HCT116 (cell line): ENCODE measurements at regions not wholly inside any gene's neighbourhood (a gene's known extent, or its start where the extent isn't known, plus 50 kb on each side); places are given as distances from the start of the nearest gene placed in this dataset.

ENCODE experiments used
- ATAC-seq: fragments of 200-7000 bp; cut with Tn5 transposase; 2 replicates; pipeline ENCODE4 v1.9.1; 2020; ENCODE audit warnings: mild to moderate bottlenecking, moderate library complexity
- BruUV-seq: library from RNA; stranded (reverse); fragments of 400-500 nt; replicated peaks from 2 replicates; lab custom pipeline; 2021; lab: Mats Ljungman, UMichigan
- CTCF ChIA-PET: fragments of 300-600 bp; sonication (Branson Sonifier 250); formaldehyde crosslinking; loops from one replicate; lab custom pipeline; 2021; ENCODE audit warnings: antibody characterized with exemption; lab: Charles Lee
- POLR2A ChIA-PET: fragments of 300-600, 350-600 bp; sonication (Branson Sonifier 250); formaldehyde crosslinking; loops from one replicate; lab custom pipeline; 2021; ENCODE audit warnings: antibody characterized with exemption; lab: Charles Lee
- RAD21 ChIA-PET, 2 experiments: fragments of 300-600 bp; sonication (Branson Sonifier 250); formaldehyde crosslinking; loops; one replicate each; lab custom pipeline; 2023; ENCODE audit warnings: low total read pairs in 2 of 2; ENCODE audit not compliant: uncharacterized antibody in 2 of 2, unreplicated experiment in 2 of 2, low non-redundant PET in 1 of 2; lab: Charles Lee
- DNase-seq: peaks from one replicate; pipeline ENCODE4 v3.0.0-alpha.2; 2010; ENCODE audit warnings: low read depth, low spot score
- H2AFZ ChIP-seq: fragments of 200-600 bp; shearing (Covaris generic), sonication (generic); 2 replicates; pipeline ENCODE4 v1.6.1; 2017; ENCODE audit warnings: low read depth, mixed run types, mixed read lengths, antibody characterized with exemption, low read length; ENCODE audit not compliant: poor library complexity, severe bottlenecking
- H3K27ac ChIP-seq: 2 replicates; pipeline ENCODE4 v1.5.1; 2012; ENCODE audit warnings: low read depth, low read length
- H3K27me3 ChIP-seq: fragments of 200-600 bp; sonication (generic); 2 replicates; pipeline ENCODE4 v1.6.1; 2016; ENCODE audit warnings: mixed run types, low read length, mixed read lengths; ENCODE audit not compliant: insufficient read depth
- H3K36me3 ChIP-seq, 2 experiments: fragments of 200-500 bp in 1 of 2; fragments of 200-600 bp in 1 of 2; sonication (Bioruptor generic) in 1 of 2; sonication (generic) in 1 of 2; 2 replicates each; pipeline versions ENCODE4 v1.5.1 to v1.6.1; 2014 to 2016; ENCODE audit warnings: low read length in 2 of 2, inconsistent platforms in 1 of 2, mixed read lengths in 1 of 2, mixed run types in 1 of 2; ENCODE audit not compliant: insufficient read depth in 2 of 2, control insufficient read depth in 1 of 2
- H3K4me1 ChIP-seq, 2 experiments: fragments of 200-600 bp in 1 of 2; sonication (generic) in 1 of 2; 2 replicates each; pipeline versions ENCODE4 v1.5.1 to v1.6.1; 2012 to 2017; ENCODE audit warnings: low read length in 2 of 2, inconsistent platforms in 1 of 2, mild to moderate bottlenecking in 1 of 2, mixed read lengths in 1 of 2, mixed run types in 1 of 2, moderate library complexity in 1 of 2; ENCODE audit not compliant: insufficient read depth in 2 of 2, control insufficient read depth in 1 of 2
- H3K4me2 ChIP-seq: fragments of 200-600 bp; sonication (generic); 2 replicates; pipeline ENCODE4 v1.6.1; 2017; ENCODE audit warnings: mixed run types, low read length, mixed read lengths
- H3K4me3 ChIP-seq, 2 experiments: fragments of 200-600 bp in 1 of 2; sonication (generic) in 1 of 2; replicated peaks in 1 of 2; 2 replicates each; pipeline ENCODE4 v1.5.1; 2011 to 2016; ENCODE audit warnings: low read length in 2 of 2, control low read depth in 1 of 2, low read depth in 1 of 2, mild to moderate bottlenecking in 1 of 2, mixed read lengths in 1 of 2, mixed run types in 1 of 2
- H3K79me2 ChIP-seq: fragments of 200-600 bp; sonication (generic); 2 replicates; pipeline ENCODE4 v1.6.1; 2017; ENCODE audit warnings: mild to moderate bottlenecking, mixed run types, low read length, moderate library complexity, mixed read lengths; ENCODE audit not compliant: insufficient read depth
- H3K9ac ChIP-seq: fragments of 200-600 bp; sonication (generic); 2 replicates; pipeline ENCODE4 v1.6.1; 2016; ENCODE audit warnings: low read length, mixed read lengths
- H3K9me2 ChIP-seq: fragments of 200-600 bp; sonication (generic), shearing (Covaris generic); 2 replicates; pipeline ENCODE4 v1.6.1; 2017; ENCODE audit warnings: mixed run types, mild to moderate bottlenecking, moderate library complexity; ENCODE audit not compliant: insufficient read depth
- H3K9me3 ChIP-seq, 2 experiments: fragments of 200-500 bp in 1 of 2; fragments of 200-600 bp in 1 of 2; sonication (Bioruptor generic) in 1 of 2; sonication (generic) in 1 of 2; 2 replicates each; pipeline ENCODE4 v1.6.1; 2014 to 2017; ENCODE audit warnings: low read length in 2 of 2, mixed read lengths in 2 of 2, inconsistent platforms in 1 of 2, low read depth in 1 of 2, mild to moderate bottlenecking in 1 of 2, mixed run types in 1 of 2, moderate library complexity in 1 of 2; ENCODE audit not compliant: control insufficient read depth in 1 of 2, insufficient read depth in 1 of 2
- H4K20me1 ChIP-seq: fragments of 200-600 bp; sonication (generic), shearing (Covaris generic); 2 replicates; pipeline ENCODE4 v1.6.1; 2017; ENCODE audit warnings: mixed run types, mild to moderate bottlenecking, moderate library complexity; ENCODE audit not compliant: insufficient read depth
- CBX3 ChIP-seq: IDR thresholded peaks from 2 replicates; pipeline ENCODE4 v1.6.1; 2012; ENCODE audit warnings: low read depth
- CTCF ChIP-seq, 3 experiments: fragments of 200-600 bp in 1 of 3; sonication (generic) in 1 of 3; IDR thresholded peaks in 2 of 3; conservative IDR thresholded peaks in 1 of 3; 2 replicates each; pipeline ENCODE4 v1.5.1; 2012 to 2017; ENCODE audit warnings: low read depth in 2 of 3, low read length in 2 of 3, antibody characterized with exemption in 1 of 3, borderline replicate concordance in 1 of 3, control low read depth in 1 of 3, mild to moderate bottlenecking in 1 of 3, mixed read lengths in 1 of 3, mixed run types in 1 of 3, moderate library complexity in 1 of 3; ENCODE audit not compliant: insufficient read depth in 1 of 3
- EGR1 ChIP-seq: IDR thresholded peaks from 2 replicates; pipeline ENCODE4 v1.6.1; 2012; ENCODE audit warnings: low read depth
- ELF1 ChIP-seq: IDR thresholded peaks from 2 replicates; pipeline ENCODE4 v1.6.1; 2012; ENCODE audit warnings: low read depth, borderline replicate concordance
- EZH2phosphoT487 ChIP-seq: fragments of 200-600 bp; IDR thresholded peaks from 2 replicates; pipeline ENCODE4 v1.6.1; 2018; ENCODE audit warnings: antibody characterized with exemption, borderline replicate concordance
- FOSL1 ChIP-seq: IDR thresholded peaks from 2 replicates; pipeline ENCODE4 v1.6.1; 2012; ENCODE audit warnings: low read depth
- MAX ChIP-seq: IDR thresholded peaks from 2 replicates; pipeline ENCODE4 v1.6.1; 2012
- POLR2A ChIP-seq: IDR thresholded peaks from 2 replicates; pipeline ENCODE4 v1.7.0; 2011; ENCODE audit warnings: borderline replicate concordance; ENCODE audit not compliant: insufficient read depth, insufficient read length; ENCODE audit errors: extremely low read depth
- POLR2AphosphoS5 ChIP-seq: IDR thresholded peaks from 2 replicates; pipeline ENCODE4 v1.6.1; 2011; ENCODE audit warnings: mild to moderate bottlenecking, low read depth, low read length, moderate library complexity
- SP1 ChIP-seq: IDR thresholded peaks from 2 replicates; pipeline ENCODE4 v1.6.1; 2012; ENCODE audit warnings: low read depth
- SRF ChIP-seq: IDR thresholded peaks from 2 replicates; pipeline ENCODE4 v1.6.1; 2012; ENCODE audit warnings: low read depth
- YY1 ChIP-seq: IDR thresholded peaks from 2 replicates; pipeline ENCODE4 v1.6.1; 2011; ENCODE audit warnings: low read length, low read depth, moderate library complexity, mild to moderate bottlenecking; ENCODE audit not compliant: insufficient replicate concordance; ENCODE audit errors: extremely low read depth
- ZBTB33 ChIP-seq: IDR thresholded peaks from 2 replicates; pipeline ENCODE4 v1.6.1; 2011; ENCODE audit warnings: mild to moderate bottlenecking, low read length, moderate library complexity; ENCODE audit not compliant: insufficient replicate concordance; ENCODE audit errors: extremely low read depth
- ZFX ChIP-seq: fragments of 450-650 bp; IDR thresholded peaks from 2 replicates; pipeline ENCODE4 v1.6.1; 2017
- ZNF274 ChIP-seq: fragments of 200-500 bp; sonication (Bioruptor generic); IDR thresholded peaks from 2 replicates; pipeline ENCODE4 v1.6.1; 2014; ENCODE audit warnings: mild to moderate bottlenecking, low read depth, low read length, inconsistent platforms
- intact Hi-C: fragments of 100-400 bp; cut with micrococcal nuclease; formaldehyde crosslinking; loops from 2 replicates; pipeline ENCODE4 v1.10.0; 2022

- H3K9ac ChIP-seq = no peak overlapping the region
- intact Hi-C loops = no loop called here
- no peaks in the 10 kb centered on the region for H4K20me1 ChIP-seq
- ChIA-PET CTCF (no interaction called here), POLR2A (no interaction called here), RAD21 (no interaction called here)
- no peak overlapping the region for H3K4me3 ChIP-seq
- no peak for TF ChIP-seq POLR2AphosphoS5
- no peak for TF ChIP-seq MAX
- TF ChIP-seq CBX3 = no peak
- no peak for TF ChIP-seq SP1
- TF ChIP-seq SRF = no peak
- no peak for TF ChIP-seq ZBTB33
- no peak for TF ChIP-seq YY1
- TF ChIP-seq POLR2A = no peak
- no peak for TF ChIP-seq FOSL1
- TF ChIP-seq EGR1 = no peak
- TF ChIP-seq ZNF274 = no peak
- TF ChIP-seq ZFX = no peak
- TF ChIP-seq ELF1 = no peak
- TF ChIP-seq EZH2phosphoT487 = no peak
- TF ChIP-seq CTCF (IDR thresholded peaks at IDR 0.05 in 2 of 3, conservative IDR thresholded peaks at IDR 0.05 in 1 of 3; ENCODE audit: borderline replicate concordance in 1 of 3, insufficient read depth in 1 of 3, low read depth in 2 of 3, low read length in 2 of 3) = no peak
- no peaks in the 10 kb centered on the region for H3K36me3 ChIP-seq
- ATAC-seq (no peak), DNase-seq (no peak)
- H3K79me2 ChIP-seq = no peaks in the 10 kb centered on the region
- no peaks in the 10 kb centered on the region for H3K4me1 ChIP-seq
- H3K4me2 ChIP-seq = no peak overlapping the region
- peaks cover 9 to 13% of the 10 kb centered on the region in 2 experiments; a peak in 2 of 4 replicates for H3K9me3 ChIP-seq
- H3K27me3 ChIP-seq = no peaks in the 10 kb centered on the region
- H2AFZ ChIP-seq = no peak overlapping the region
- no peaks in the 10 kb centered on the region for H3K9me2 ChIP-seq
- H3K27ac ChIP-seq = no peak overlapping the region
- no TSS peak for BruUV-seq
These were observed 657.2 kb upstream of the ROBO1 start for GRCh38 chr3:80424951-80425350.
